IPS-15b (cell line): ENCODE measurements at regions not wholly inside any gene's neighbourhood (a gene's known extent, or its start where the extent isn't known, plus 50 kb on each side); places are given as distances from the start of the nearest gene placed in this dataset.

Experiments used
- H3K27me3 ChIP-seq: one replicate; pipeline ENCODE4 v1.6.1; 2013; ENCODE audit warnings: low read length; ENCODE audit not compliant: control insufficient read depth, insufficient read depth
- H3K36me3 ChIP-seq: one replicate; pipeline ENCODE4 v1.6.1; 2013; ENCODE audit warnings: low read length; ENCODE audit not compliant: control insufficient read depth, insufficient read depth
- H3K4me1 ChIP-seq: one replicate; pipeline ENCODE4 v1.6.1; 2013; ENCODE audit warnings: mild to moderate bottlenecking, low read length; ENCODE audit not compliant: control insufficient read depth, insufficient read depth
- H3K4me3 ChIP-seq: one replicate; pipeline ENCODE4 v1.5.1; 2013; ENCODE audit warnings: low read depth, low read length
- H3K9ac ChIP-seq: one replicate; pipeline ENCODE4 v1.6.1; 2013; ENCODE audit warnings: low read depth, mild to moderate bottlenecking, low read length
- H3K9me3 ChIP-seq: one replicate; pipeline ENCODE4 v1.6.1; 2013; ENCODE audit warnings: mild to moderate bottlenecking, low read length; ENCODE audit not compliant: control insufficient read depth, insufficient read depth

DNA sequence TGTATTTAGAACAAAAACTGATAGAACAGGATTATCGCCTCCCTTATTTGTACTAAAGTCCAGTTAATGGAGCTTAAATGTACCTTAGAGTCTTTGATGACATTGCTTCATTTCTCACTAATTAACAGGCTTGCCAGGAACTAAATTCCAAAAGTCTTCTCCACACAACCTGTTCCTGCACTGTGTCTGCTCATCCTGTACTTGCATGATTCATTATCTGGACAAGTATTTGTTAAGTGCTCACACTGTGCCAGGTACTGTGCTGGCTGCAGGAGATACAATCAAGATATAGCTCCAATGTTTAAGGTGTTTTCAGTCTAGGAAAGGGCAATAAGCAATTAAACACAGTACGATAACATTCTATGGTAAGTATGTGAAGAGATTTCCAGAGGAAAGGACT lies 485.9 kb upstream of the TENM4 start:
- no peaks in the 10 kb centered on the region for H3K27me3 ChIP-seq
- H3K4me1 ChIP-seq, result peaks cover 3% of the 10 kb centered on the region
- no peaks in the 10 kb centered on the region for H3K36me3 ChIP-seq
- no peaks in the 10 kb centered on the region for H3K9me3 ChIP-seq
- H3K9ac ChIP-seq, result no peak overlapping the region
- no peak overlapping the region for H3K4me3 ChIP-seq

- Histone ChIP-seq H3K4me3 (no peak overlapping the region), H3K9ac (no peak overlapping the region), H3K9me3 (no peaks in the 10 kb centered on the region), H3K36me3 (no peaks in the 10 kb centered on the region), H3K27me3 (no peaks in the 10 kb centered on the region), H3K4me1 (peaks cover 3% of the 10 kb centered on the region)
Measured at GRCh38 chr11:79925570-79925969, 484.7 kb upstream of the TENM4 start.

- no peaks in the 10 kb centered on the region for H3K9me3 ChIP-seq
Measured at GRCh38 chr11:79922641-79923040, 481.8 kb upstream of the TENM4 start.

GRCh38 chr11:79920480-79920879 lies 479.6 kb upstream of the TENM4 start:
- Histone ChIP-seq H3K4me3 (no peak overlapping the region), H3K36me3 (no peaks in the 10 kb centered on the region), H3K27me3 (no peaks in the 10 kb centered on the region), H3K9ac (no peak overlapping the region), H3K9me3 (no peaks in the 10 kb centered on the region), H3K4me1 (peaks cover 3% of the 10 kb centered on the region)

More at GRCh38 chr11:79922641-79923040, 481.8 kb upstream of the TENM4 start:
- Histone ChIP-seq H3K36me3 (no peaks in the 10 kb centered on the region), H3K4me3 (no peak overlapping the region), H3K27me3 (no peaks in the 10 kb centered on the region), H3K4me1 (peaks cover 3% of the 10 kb centered on the region), H3K9ac (no peak overlapping the region)

DNA sequence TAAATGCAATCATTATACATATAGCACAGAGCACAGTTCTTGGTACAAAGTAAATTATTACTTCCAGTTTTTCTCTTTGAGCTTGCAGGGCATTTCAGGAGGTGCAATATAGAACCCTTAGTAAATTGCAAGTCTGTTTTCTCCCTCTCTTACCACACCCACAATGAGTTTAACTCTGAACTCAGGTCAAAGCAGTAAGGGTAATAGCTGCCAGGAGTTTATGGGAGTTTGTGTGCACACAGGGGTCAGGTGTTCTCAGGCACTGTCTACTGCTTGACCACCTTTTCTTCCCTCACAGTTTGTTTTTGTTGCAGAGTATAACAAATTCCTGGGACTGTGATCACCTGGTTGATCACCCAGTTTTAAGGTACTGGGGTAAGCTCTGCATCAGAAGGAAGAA lies 478.5 kb upstream of the TENM4 start:
- H3K9me3 ChIP-seq, result no peaks in the 10 kb centered on the region
- no peaks in the 10 kb centered on the region for H3K36me3 ChIP-seq
- H3K4me1 ChIP-seq, result peaks cover 3% of the 10 kb centered on the region
- H3K27me3 ChIP-seq, result no peaks in the 10 kb centered on the region
- H3K4me3 ChIP-seq, result no peak overlapping the region
- no peak overlapping the region for H3K9ac ChIP-seq

DNA sequence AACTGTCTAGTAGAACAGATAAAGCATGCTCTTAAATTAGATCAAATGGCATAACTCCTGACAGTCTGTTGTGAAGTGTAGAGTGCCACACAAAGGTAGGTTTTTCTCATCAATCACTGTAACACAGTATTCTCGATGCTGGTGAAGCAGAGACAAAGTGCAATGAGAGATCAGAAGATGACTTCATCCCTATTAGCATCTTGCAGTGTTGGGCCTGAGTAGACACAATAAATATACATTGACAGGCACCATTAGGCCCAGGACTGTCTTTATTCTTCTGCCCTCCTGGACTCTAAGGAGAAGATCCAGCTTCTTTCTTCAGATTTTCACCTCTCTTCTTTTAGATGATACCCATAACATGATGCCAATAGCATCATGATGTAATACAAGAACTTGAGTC lies 478.0 kb upstream of the TENM4 start:
- H3K27me3 ChIP-seq, result no peaks in the 10 kb centered on the region
- H3K9me3 ChIP-seq, result no peaks in the 10 kb centered on the region
- no peaks in the 10 kb centered on the region for H3K36me3 ChIP-seq
- peaks cover 3% of the 10 kb centered on the region for H3K4me1 ChIP-seq
- no peak overlapping the region for H3K4me3 ChIP-seq
- no peak overlapping the region for H3K9ac ChIP-seq

DNA sequence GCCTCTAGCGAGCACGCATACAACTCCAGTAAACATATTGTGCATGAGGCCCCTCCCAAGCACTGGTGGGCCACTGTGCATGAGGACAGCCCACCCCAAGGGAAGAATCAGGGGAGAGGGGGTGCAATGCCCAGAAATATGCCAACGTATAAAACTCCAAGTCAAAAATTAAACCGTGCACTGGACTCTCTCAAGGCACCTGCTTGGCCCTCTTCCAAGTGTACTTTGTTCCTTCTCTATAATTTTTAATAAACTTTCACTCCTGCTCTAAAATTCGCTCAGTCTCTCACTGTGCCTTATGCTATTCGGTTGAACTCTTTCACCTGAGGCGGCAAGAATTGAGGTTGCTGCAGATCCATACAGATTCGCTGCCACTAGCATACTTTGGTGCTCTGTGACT lies 465.3 kb upstream of the TENM4 start:
- no peak overlapping the region for H3K9ac ChIP-seq
- no peaks in the 10 kb centered on the region for H3K4me1 ChIP-seq
- no peaks in the 10 kb centered on the region for H3K36me3 ChIP-seq
- H3K27me3 ChIP-seq, result no peaks in the 10 kb centered on the region
- H3K9me3 ChIP-seq, result no peaks in the 10 kb centered on the region
- no peak overlapping the region for H3K4me3 ChIP-seq

DNA sequence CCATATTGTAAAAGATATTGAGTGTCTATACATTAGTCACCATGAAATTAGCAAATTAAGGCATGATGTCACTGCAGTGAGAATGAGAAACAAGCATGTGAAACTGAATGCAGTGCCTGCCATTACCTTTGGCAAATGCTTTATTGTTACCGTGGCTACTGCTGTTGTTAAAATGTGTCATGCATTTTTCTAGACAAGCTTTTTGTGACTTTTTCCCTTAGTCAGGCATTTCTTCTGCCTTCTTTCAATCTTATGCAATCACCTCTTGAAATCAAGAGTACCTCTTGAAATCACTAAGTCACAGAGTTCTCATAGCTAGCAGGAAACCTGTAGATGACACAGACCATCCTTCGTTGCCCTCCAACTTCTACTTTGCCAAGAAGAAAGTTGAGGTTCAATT lies 461.7 kb upstream of the TENM4 start:
- Histone ChIP-seq H3K36me3 (no peaks in the 10 kb centered on the region), H3K9me3 (no peaks in the 10 kb centered on the region), H3K27me3 (no peaks in the 10 kb centered on the region), H3K4me1 (no peaks in the 10 kb centered on the region), H3K9ac (no peak overlapping the region), H3K4me3 (no peak overlapping the region)

DNA sequence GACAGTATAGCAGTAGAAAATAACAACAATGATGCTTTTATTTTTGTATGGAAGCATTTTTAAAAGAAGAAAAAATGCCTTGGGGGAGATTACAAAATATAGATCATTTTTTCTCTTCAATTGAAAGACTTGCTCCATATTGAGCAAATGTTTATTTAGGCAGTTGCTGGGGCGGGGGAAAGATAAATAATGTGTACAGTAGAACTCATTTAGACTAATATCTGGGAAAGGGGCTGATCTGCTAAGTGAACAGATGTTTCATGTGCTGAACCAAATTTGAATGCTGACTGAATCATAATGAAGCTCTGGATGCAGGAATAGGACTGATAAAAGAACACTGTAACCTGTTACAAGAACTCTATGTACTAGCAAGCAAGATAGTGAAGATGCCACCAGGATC lies 457.1 kb upstream of the TENM4 start:
- no peaks in the 10 kb centered on the region for H3K27me3 ChIP-seq

GRCh38 chr11:79896258-79896657 lies 455.4 kb upstream of the TENM4 start:
- no peaks in the 10 kb centered on the region for H3K9me3 ChIP-seq
- no peak overlapping the region for H3K4me3 ChIP-seq
- no peaks in the 10 kb centered on the region for H3K27me3 ChIP-seq
- no peak overlapping the region for H3K9ac ChIP-seq
- H3K4me1 ChIP-seq, result no peaks in the 10 kb centered on the region
- no peaks in the 10 kb centered on the region for H3K36me3 ChIP-seq

More for the DNA sequence above, 457.1 kb upstream of the TENM4 start:
- H3K36me3 ChIP-seq, result no peaks in the 10 kb centered on the region
- no peaks in the 10 kb centered on the region for H3K4me1 ChIP-seq
- no peaks in the 10 kb centered on the region for H3K9me3 ChIP-seq
- no peak overlapping the region for H3K4me3 ChIP-seq
- no peak overlapping the region for H3K9ac ChIP-seq

GRCh38 chr11:79894111-79894510 lies 453.3 kb upstream of the TENM4 start:
- Histone ChIP-seq H3K9ac (no peak overlapping the region), H3K4me3 (no peak overlapping the region), H3K27me3 (no peaks in the 10 kb centered on the region), H3K9me3 (no peaks in the 10 kb centered on the region), H3K36me3 (no peaks in the 10 kb centered on the region), H3K4me1 (no peaks in the 10 kb centered on the region)

DNA sequence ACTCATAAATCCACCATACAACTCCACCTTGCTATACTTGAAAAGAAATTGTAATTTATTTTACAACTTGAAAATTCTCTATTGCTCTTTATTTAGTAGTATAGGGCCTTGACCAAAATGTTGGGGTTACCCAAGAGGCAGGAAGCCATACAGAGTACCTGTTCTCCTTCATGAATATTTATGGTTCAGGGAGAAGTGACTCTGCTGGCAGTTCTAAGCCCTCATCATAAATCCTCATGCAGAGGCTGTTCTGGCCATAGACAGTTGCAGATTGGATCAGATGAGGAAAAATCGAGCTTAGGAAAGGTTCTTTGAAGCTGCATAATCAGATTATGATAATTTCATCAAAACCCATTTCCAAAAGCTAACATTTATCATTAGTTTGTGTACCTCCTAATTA lies 449.4 kb upstream of the TENM4 start:
- H3K27me3 ChIP-seq, result no peaks in the 10 kb centered on the region
- H3K4me1 ChIP-seq, result no peaks in the 10 kb centered on the region
- no peaks in the 10 kb centered on the region for H3K9me3 ChIP-seq
- no peak overlapping the region for H3K9ac ChIP-seq
- no peaks in the 10 kb centered on the region for H3K36me3 ChIP-seq
- H3K4me3 ChIP-seq, result no peak overlapping the region

DNA sequence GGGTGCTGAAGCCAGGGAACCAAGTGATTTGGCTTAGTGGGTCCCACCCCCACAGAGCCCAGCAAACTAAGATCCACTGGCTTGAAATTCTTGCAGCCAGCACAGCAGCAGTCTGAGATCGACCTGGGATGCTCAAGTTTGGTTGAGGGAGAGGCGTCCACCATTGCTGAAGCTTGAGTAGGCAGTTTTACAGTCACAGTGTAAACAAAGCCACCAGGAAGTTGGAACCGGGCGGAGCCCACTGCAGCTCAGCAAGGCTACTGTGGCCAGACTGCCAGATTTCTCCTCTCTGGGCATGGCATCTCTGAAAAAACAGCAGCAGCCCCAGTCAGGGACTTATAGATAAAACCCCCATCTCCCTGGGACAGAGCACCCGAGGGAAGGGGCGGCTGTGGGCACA lies 424.1 kb upstream of the TENM4 start:
- H3K9me3 ChIP-seq, result no peaks in the 10 kb centered on the region
- no peaks in the 10 kb centered on the region for H3K4me1 ChIP-seq
- no peaks in the 10 kb centered on the region for H3K36me3 ChIP-seq
- no peaks in the 10 kb centered on the region for H3K27me3 ChIP-seq
- no peak overlapping the region for H3K9ac ChIP-seq
- H3K4me3 ChIP-seq, result no peak overlapping the region
